Stimulated activated naive CD4-positive, alpha-beta T cell treated with Interleukin-2 at 50 U/mL for 16 hours (primary cell): ENCODE measurements at regions not wholly inside any gene's neighbourhood (a gene's known extent, or its start where the extent isn't known, plus 50 kb on each side); places are given as distances from the start of the nearest gene placed in this dataset.
A peak's percentile ranks its signal among the peaks of the same experiment; 100 is the strongest.
"Not testable (repeated sequence)": the region's sequence is repeated elsewhere in the genome, so short reads cannot be mapped to it uniquely, and the experiment has no call there.

Experiments
- DNase-seq: peaks from one replicate; lab custom pipeline; 2025; lab: John Stamatoyannopoulos, UW

DNA sequence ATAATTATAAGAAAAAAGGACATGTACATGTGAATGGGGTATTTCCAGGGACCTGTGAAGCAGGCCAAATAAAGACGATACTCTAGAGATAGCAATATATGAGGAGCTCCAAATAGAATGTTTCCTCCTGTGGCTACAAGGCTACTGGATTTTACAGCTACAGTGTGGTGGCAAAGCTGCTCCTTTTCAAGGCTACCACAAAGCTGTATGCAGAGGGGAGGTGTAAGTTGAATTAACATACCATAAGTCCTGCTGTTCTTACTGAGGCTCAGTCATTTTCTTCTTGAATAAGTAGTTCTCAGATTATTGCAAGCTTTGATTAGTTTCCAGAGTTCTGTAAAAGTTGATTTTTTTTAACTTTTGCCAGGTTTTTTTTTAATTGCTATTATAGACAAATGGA lies 1184.6 kb upstream of the EPHA6 start:
- no peak for DNase-seq

DNA sequence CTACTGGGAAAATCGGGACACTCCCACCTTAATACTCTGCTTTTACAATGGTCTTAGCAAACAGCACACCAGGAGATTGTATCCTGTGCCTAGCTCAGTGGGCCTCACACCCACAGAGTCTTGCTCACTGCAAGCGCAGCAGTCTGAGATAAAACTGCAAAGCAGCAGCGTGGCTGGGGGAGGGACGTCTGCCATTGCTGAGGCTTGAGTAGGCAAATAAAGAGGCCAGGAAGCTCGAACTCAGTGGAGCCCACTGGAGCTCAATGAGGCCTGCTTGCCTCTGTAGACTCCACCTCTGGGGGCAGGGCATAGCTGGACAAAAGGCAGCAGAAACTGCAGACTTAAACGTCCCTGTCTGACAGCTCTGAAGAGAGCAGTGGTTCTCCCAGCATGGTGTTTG lies 1169.1 kb upstream of the EPHA6 start:
- DNase-seq = no peak

DNA sequence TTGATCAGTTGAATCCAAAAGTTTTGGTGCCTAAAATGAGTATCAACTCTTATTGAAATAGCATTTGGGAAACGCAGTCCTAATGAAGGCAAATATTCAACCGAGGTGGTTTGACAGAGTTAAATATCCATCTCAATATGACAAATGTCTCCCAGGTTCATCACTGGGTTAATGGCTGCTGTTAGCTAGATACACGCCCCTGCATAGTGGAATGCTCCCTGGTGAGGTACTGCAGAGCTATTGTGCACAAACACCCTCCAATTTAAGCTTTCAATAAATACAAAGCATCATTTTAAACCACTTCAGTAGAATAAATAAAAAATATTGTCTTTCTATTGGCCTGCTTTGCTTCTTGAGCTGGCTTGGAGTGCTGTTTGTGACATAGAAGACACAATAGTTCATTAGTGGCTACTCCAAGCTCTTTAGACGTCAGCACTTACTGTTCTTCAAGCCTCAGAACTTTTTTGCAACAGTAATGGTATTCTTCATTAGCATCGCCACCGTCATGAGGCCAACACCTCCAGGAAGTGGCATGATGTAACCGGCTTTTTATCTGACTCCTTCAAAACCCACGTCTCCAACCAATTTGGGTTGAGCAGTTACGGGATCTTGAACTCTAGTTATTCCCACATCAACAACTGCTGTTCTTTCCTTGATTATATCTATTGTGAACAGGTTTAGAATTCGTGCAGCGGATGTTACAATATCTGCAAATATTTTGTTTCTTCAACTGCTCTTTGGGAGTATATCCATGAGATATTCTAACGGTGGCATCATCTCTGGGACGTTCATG lies 1159.6 kb upstream of the EPHA6 start:
- DNase-seq = no peak

DNA sequence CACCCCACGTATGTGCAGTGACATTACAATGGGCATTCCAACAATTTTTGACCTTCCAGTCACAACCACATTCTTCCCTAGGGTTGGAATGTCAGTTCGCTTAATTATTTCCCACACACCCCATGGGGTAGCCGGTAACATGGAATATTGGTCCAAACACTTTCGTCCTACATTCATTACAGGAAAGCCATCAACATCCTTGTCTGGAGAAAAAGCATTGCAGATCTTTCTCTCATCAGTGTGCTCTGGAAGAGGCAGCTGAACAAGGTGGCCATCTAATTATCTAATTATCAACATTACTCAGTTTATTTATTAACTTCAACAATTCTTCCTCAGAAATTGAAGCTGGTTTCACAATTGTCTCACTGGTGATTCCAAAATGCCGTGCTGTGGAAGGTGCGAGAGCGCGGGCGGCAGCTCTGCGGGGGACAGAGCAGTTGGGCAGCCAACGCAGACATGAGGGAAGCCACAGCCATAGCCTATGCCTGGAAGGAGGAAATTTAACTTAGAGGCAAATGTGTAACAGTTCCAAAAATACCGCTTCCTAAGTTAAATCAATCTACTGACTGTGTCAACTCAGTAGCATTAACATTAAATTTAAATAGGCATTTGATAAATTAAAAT lies 1158.9 kb upstream of the EPHA6 start:
- no peak for DNase-seq

DNA sequence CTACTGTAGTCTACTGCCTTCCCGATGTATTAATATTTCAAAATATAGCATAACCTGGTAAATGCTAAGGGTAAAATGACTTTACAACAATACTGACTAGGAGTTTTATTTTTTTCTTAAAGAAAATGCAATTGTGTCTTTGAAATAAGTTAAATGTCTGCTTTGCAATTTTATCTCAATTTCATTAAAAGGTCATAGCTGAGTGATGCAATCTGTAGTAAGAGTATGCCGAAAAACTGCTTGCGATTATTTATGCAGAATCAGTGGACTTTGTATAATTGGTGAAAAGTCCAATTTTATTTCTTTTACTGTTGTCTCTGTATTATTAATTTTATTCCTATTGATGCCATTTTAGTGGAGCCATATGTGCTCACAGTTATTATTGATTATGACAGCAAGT lies 1143.6 kb upstream of the EPHA6 start:
- DNase-seq = no peak

DNA sequence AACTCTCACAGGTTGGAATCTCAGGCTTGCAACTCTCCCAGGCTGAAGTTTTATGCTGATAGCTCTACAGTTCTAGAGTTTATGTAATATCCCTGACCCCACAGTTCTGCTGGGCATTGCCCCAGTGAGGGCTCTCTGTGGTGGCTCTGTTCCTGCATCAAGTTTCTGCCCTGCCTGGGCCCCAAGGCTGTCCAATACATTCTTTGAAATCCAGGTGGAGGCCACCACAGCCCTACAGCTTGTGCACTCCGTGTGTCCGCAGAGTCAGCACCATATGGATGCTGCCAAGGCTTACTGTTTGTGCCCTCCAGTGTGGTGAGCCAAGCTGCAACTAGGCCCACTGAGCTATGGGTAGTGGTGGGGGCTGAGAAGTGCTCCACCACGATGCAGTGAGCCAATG lies 1141.2 kb upstream of the EPHA6 start:
- no peak for DNase-seq

DNA sequence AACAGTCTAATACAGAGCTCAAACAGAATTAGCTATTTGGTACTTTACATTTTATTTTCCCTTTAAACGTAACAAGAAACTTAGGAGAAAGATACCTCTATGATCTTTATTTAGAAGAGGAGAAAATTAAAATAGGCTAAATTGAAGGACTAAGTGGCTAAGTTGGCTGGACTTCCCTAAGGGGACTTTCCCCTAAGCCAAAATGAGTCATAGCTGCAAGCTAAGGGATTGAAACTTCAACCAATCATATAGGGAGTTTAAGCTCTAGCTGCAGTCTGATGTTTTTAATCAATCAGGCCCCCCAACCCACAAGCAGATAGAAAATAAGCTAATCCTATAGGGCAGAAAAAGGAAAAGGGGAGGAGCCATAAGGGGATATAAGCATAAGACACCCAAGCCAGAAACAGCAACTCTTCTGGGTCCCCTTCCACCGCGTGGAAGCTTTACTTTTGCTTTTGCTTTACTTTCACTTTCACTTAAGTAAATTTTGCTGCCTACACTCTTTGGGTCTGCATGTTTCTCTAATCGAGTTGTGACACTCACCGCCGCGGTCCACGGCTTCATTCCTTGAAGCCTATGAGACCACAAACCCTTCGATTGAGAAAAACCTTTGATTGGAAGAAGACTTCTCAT lies 1108.5 kb upstream of the EPHA6 start:
- peak; percentile 3 for DNase-seq

DNA sequence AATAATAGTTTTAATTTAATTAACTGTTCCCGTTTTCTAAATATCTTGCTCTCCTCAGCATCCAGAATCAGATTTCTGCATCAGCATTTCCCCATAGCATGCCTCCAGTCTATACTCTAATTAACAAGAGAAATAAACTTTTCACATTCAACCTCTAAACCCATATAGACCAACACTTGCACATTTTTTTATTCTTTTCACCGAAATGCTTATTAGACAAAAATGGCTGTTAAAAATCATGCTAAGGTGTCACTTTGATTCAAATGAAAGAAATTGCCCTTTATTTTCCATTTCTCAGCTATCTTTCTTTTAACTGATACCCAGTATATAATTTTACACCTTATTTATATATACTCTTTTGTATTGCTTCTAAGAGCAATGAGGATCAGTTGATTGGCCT lies 1107.1 kb upstream of the EPHA6 start:
- no peak for DNase-seq

DNA sequence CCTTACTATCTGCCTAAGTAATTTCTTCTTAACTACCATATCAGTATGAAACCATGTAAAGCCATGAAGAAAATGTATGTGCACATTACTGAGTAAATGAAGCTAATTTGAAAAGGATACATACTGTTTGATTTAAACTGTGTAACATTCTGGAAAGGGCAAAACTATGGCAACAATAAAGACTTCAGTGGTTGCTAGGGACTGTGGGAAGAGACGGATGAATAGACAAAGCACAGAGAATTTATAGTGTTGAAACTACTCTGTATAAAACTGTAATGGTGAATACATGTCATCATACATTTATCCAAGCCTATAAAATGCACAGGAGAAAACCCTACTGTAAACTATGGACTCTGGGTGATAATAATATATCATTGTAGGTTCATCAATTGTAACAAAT lies 1103.7 kb upstream of the EPHA6 start:
- no peak for DNase-seq

DNA sequence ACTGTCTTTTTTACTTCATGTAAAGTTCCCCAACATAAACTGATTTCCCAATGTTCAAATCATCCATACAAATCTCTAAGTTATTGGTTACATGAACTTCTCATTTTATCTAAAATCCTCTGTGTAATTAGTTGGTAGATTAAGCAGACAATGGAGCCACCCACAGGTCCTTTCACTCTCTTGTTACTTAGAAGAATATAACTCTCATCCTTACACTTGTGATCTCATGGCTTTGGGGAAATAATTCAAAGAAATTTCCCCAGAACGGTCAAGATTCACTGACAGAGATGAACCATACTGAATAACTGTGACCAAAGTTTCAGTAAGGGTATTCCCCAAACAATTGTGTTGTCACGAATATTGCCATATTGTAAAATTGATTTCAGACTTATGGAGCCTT lies 1102.6 kb upstream of the EPHA6 start:
- DNase-seq = no peak

DNA sequence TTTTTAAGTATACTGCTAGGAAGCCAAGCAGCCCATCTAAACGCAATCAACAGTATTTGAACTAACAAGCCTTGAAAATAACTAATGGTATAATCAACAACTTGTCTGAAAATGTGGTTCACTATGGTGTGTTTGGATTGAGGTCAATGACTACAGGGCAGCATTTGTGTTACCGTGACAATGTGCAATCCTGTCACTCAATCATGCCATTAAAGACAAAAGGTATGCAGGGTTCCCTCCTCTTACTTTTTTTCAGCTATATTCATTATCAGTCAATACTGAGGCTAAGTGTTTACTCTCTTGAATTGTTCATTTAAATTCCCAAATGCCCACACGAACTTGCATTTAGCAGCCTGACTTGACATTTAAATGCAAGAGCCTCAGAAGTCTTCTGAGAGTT lies 1099.3 kb upstream of the EPHA6 start:
- no peak for DNase-seq

DNA sequence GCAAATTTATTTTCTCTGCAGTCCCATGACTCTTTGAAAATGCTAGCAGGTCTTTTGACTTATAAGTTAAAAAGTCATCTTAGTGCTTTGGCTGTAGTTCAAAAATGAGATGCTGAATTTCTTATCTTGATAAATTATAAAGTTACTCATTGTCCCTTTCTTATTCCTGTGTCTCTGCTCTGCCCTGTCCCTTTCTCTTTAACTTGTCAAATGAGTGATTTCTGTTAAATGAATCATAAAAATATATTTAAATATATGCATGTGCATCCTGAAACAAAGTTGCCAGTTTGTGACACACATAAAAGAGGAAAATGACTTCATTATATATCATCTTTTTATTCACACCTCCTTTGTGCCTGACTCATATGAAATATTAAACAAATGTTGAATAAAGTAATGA lies 1097.3 kb upstream of the EPHA6 start:
- no peak for DNase-seq

DNA sequence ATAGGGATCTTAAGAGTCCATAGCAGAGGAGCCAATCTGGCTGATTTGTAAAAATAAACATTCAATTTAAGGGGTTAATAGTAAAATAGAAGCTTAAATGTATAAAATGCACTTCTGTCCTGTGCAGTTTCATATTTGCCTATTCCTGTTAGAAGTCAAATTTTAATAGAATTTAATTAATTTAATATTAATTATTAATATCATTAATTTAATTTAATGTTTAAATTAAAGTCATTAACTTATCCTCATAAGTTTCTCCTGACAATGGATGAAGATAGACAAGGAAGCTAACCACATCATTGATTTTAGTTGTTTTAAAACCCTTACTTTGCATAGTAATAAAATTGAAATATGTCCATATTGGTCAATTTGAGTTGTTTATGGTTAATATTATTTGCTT lies 1096.2 kb upstream of the EPHA6 start:
- DNase-seq = no peak

DNA sequence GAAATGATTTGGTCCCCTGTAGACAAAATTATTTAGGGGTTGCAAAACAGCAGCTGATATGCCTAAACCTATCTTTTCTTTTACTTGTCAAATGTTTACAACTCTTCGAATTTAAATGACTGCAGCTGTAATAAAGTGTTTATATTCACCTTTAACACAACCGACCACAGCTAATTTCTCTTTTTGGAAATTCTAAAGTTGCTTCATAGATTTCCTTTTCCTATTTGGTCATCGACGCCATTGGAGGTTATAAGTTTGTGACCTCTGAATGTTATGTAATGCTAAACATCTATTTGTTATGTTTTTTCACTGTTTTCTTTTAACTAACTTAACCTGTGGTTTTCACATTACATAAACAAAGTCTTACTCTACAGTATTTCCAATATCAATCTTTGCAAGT lies 1094.9 kb upstream of the EPHA6 start:
- DNase-seq = no peak

DNA sequence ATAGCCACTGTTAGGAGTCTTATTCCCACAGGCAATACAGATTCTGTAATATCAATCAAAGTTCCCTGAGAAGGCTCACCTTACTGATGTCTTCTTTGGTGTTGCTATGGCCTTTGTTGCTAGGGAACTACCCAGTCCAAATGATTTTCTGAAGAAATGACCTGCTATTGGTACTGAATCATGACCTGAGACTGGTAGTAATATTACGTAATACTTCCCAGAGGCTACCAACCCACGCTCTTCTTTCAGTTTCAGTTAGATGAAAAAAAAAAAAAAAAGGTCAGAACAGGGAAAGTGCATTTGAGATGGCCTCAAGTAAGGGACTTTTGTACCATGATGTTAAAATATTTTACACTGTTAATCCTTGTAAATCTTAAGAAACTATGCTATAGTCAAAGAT lies 1092.5 kb upstream of the EPHA6 start:
- DNase-seq = no peak

DNA sequence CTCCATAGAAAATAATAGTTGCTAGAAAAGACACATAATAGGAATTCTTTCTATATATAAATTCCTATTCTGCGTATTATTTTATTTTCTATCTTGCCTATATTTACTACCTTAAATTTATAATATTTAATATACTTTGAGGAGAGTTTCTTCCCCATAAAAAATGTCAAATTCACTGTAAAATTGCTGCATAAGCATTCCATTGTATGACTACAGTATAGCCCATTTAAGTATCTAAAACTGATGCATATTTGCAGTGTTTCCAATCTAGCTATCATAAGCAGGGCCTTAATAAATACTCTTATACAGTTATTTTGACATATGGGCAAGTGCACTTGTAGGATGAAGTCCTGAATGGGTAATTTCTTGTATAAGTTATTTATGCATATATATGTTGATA lies 1088.6 kb upstream of the EPHA6 start:
- DNase-seq = no peak

DNA sequence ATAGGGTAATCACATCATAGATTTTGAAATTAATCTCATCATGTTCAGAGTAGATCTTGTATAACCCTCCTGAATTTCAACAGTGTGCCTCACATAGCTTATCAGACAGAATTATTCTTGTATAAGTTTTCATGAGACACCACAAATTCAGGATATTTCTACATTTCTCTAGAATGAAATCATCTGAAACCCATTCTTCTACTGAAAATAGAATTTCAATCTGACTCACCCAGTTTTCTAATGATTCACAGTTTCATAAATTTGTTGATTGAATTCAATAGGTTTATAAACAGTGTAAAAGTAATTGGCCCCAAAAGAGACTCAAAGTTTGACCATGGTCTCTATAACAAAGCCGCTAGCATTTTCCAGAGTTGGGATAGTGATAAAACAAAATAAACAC lies 1082.6 kb upstream of the EPHA6 start:
- no peak for DNase-seq

DNA sequence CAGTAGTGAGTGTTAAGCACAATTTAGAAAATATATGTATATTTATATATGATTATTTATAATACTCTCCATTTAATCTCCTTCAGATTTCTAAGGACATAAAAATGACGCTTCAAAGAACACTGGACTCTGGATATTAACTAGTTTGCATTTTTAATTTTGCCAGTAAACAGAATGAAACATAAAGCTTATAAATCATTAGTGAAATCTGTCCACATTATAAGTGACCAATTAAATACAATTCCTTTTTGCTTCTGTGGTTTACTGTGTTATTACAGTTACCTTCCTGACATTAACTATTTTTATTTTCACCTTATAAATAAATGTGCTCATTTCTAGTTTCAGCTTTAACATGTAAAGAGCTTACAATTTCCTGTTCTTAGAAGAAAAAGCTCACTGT lies 1081.1 kb upstream of the EPHA6 start:
- no peak for DNase-seq

DNA sequence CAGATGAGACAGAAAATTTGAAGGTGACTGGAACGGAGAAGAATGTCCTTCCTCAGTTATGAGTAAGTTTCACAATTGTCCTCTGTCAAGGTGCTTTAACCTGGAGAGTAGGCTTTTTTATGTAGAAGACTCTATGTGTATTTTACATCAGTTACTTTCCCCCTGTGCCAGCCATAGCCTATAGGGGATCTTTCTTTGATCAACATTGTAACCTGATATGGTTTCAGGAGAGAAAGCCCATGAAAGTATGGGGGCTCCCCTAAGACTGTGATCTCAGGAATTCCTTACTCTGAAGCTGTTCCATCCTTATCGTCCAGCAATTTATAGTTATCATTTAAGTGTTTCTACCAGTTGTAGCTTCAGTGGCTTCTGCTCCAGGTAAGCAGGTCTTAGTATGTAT lies 1076.3 kb upstream of the EPHA6 start:
- no peak for DNase-seq

DNA sequence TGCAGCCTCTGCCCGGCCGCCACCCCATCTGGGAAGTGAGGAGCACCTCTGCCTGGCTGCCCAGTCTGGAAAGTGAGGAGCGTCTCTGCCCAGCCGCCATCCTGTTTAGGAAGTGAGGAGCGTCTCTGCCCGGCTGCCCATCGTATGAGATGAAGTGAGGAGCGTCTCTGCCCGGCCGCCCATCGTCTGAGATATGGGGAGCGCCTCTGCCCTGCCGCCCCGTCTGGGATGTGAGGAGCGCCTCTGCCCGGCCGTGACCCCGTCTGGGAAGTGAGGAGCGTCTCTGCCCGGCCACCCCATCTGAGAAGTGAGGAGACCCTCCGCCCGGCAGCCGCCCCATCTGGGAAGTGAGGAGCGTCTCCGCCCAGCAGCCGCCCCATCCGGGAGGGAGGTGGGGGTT lies 1069.5 kb upstream of the EPHA6 start:
- not testable (repeated sequence) for DNase-seq

DNA sequence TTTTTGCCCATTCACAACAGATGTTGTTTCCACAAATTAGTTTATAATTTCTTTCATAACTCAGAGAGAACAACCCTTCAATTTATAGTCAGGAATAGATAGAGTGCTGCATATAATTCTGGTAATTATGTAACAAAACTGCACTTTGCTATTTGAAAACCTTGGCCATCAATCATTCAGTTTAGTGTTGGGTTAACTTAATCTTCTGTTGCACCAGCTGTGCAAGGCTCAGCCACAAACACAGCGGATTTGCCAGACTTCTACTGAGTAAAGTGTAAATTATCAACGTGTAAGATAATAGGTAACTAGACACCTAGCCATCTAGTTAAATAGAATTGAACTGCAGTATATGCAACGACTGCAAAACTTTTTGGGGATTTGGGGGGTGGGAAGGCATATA lies 1064.3 kb upstream of the EPHA6 start:
- no peak for DNase-seq

DNA sequence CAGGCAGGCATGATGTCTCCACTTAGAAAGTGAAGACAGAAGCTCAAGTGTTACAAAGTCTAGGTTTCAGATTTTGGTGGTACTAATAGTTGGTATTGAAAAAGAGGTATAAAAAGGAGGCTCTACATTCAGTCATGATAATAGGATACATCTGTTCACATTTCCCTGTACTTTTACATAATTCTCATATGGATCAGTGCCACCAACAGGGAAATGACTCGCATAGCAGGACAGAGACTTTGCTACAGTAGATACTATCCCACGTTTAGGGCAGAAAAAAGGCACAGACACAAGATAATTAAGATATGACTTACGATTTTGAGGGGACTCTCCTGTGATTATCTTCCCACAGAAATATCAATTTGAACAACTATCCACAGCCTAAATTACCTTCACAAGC lies 1062.9 kb upstream of the EPHA6 start:
- no peak for DNase-seq

DNA sequence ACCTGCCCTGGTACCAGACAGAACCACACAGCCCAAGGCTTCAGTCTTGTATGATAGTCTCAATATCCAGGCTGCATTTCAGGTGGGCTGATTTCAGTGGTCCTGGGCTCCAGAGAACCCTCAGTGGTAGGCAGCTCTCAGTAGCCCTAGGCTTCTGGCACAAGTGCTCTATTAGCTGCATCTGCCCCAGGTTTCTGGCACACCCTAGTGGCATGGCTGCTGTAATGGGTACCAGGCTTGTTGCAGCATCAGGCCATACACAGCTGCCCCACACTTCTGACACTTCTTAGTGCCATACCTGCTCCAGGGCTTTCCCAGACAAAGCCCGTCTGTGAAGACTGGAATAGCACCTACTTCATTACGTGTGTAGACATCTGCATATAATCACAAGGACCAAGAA lies 1062.2 kb upstream of the EPHA6 start:
- no peak for DNase-seq

DNA sequence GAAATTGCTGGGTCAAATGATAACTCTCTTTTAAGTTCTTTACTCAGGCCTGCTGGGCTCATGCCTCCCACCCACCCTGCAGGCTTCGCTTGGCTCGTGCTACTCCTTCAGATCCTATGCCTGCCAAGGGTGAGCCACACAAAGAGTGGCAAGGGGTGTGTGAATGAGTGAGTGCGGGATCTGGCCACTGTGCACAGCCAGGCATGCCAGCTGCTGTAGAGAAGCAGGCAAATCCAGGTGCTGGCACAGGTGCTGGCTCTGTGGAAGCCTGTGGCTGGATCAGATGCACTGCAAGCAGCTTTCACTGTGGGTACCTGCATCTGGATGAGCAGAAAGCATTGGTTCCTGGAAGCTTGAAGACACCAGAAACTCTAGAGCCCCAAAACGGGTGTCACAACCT lies 1055.7 kb upstream of the EPHA6 start:
- DNase-seq = no peak
